ENCODE measurements at regions not wholly inside any gene's neighbourhood (a gene's known extent, or its start where the extent isn't known, plus 50 kb on each side); places are given as distances from the start of the nearest gene placed in this dataset.

- Histone ChIP-seq H3K4me1 (ENCODE audit: insufficient read depth, poor library complexity, severe bottlenecking) (no peaks in the 10 kb centered on the region), H3K36me3 (ENCODE audit: low read depth) (no peaks in the 10 kb centered on the region), H3K27me3 (ENCODE audit: insufficient read depth, poor library complexity, severe bottlenecking) (no peaks in the 10 kb centered on the region), H3K9me3 (ENCODE audit: severe bottlenecking) (no peaks in the 10 kb centered on the region), H3K27ac (ENCODE audit: poor library complexity, severe bottlenecking) (no peak overlapping the region), H3K4me3 (ENCODE audit: severe bottlenecking) (no peak overlapping the region)
- DNase-seq (ENCODE audit: low spot score) = no peak
- no peak for ATAC-seq (ENCODE audit: low read depth)
- no peak for TF ChIP-seq CTCF (IDR thresholded peaks at IDR 0.05; ENCODE audit: poor library complexity, severe bottlenecking)
Measured at GRCh38 chr18:5611221-5611620, 67.4 kb upstream of the EPB41L3 start.

DNA sequence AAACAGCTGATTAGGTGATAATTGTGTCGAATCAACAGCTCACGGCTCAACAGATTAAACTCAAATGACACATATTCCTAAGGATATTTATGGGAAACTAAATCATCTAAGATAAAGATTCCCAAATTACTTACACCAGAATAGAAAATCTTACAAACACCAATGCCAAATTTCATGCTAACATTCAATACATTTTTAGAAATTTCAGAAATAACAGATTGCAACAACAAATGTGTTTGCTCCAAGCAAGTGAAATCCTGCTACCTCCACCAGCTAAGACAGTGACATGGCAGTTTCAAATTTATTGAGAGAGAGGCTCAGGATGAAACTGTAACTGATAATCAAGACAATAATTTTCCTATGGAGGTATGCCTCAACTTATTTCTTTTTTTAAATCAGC, 65.0 kb upstream of the EPB41L3 start:
- no peak for TF ChIP-seq CTCF (IDR thresholded peaks at IDR 0.05; ENCODE audit: poor library complexity, severe bottlenecking)
- Histone ChIP-seq H3K9me3 (ENCODE audit: severe bottlenecking) (no peaks in the 10 kb centered on the region), H3K4me1 (ENCODE audit: insufficient read depth, poor library complexity, severe bottlenecking) (no peaks in the 10 kb centered on the region), H3K4me3 (ENCODE audit: severe bottlenecking) (no peak overlapping the region), H3K27ac (ENCODE audit: poor library complexity, severe bottlenecking) (no peak overlapping the region), H3K27me3 (ENCODE audit: insufficient read depth, poor library complexity, severe bottlenecking) (no peaks in the 10 kb centered on the region), H3K36me3 (ENCODE audit: low read depth) (no peaks in the 10 kb centered on the region)
- ATAC-seq (ENCODE audit: low read depth) = no peak
- no peak for DNase-seq (ENCODE audit: low spot score)

- Histone ChIP-seq H3K36me3 (ENCODE audit: low read depth) (no peaks in the 10 kb centered on the region), H3K27me3 (ENCODE audit: insufficient read depth, poor library complexity, severe bottlenecking) (no peaks in the 10 kb centered on the region), H3K4me1 (ENCODE audit: insufficient read depth, poor library complexity, severe bottlenecking) (no peaks in the 10 kb centered on the region), H3K4me3 (ENCODE audit: severe bottlenecking) (no peak overlapping the region), H3K27ac (ENCODE audit: poor library complexity, severe bottlenecking) (no peak overlapping the region), H3K9me3 (ENCODE audit: severe bottlenecking) (no peaks in the 10 kb centered on the region)
- DNase-seq (ENCODE audit: low spot score) (no peak), ATAC-seq (ENCODE audit: low read depth) (no peak)
- TF ChIP-seq CTCF (IDR thresholded peaks at IDR 0.05; ENCODE audit: poor library complexity, severe bottlenecking) = no peak
Measured at GRCh38 chr18:5606951-5607350, 63.2 kb upstream of the EPB41L3 start.

- no peak for ATAC-seq (ENCODE audit: low read depth)
- Histone ChIP-seq H3K36me3 (ENCODE audit: low read depth) (no peaks in the 10 kb centered on the region), H3K27me3 (ENCODE audit: insufficient read depth, poor library complexity, severe bottlenecking) (no peaks in the 10 kb centered on the region), H3K9me3 (ENCODE audit: severe bottlenecking) (no peaks in the 10 kb centered on the region), H3K27ac (ENCODE audit: poor library complexity, severe bottlenecking) (no peak overlapping the region), H3K4me3 (ENCODE audit: severe bottlenecking) (no peak overlapping the region), H3K4me1 (ENCODE audit: insufficient read depth, poor library complexity, severe bottlenecking) (no peaks in the 10 kb centered on the region)
- no peak for DNase-seq (ENCODE audit: low spot score)
- TF ChIP-seq CTCF (IDR thresholded peaks at IDR 0.05; ENCODE audit: poor library complexity, severe bottlenecking) = no peak
Measured at GRCh38 chr18:5604778-5605177, 61.0 kb upstream of the EPB41L3 start.

DNA sequence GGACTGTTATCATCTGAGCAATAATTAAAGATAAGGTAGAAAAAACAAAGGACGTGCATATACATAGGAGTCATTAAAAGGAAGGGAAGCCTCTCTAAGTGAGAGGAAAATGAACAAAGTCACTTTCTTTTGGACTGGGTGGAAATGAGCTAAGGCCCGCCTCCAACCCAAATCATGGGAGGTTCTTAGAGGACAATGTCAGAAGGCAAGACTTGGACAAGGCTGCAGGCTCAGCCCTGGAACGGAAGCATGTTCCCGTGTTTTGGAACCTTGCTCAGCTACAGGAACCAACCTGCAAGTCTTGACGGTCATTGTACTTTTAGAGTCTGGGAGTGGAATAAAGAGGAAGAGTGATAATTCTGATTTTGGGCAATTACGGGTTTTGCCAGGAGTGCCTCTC, 59.4 kb upstream of the EPB41L3 start:
- no peaks in the 10 kb centered on the region for H3K36me3 ChIP-seq (ENCODE audit: low read depth)
- no peak for TF ChIP-seq CTCF (IDR thresholded peaks at IDR 0.05; ENCODE audit: poor library complexity, severe bottlenecking)
- H3K4me1 ChIP-seq (ENCODE audit: insufficient read depth, poor library complexity, severe bottlenecking) = no peaks in the 10 kb centered on the region
- no peaks in the 10 kb centered on the region for H3K27me3 ChIP-seq (ENCODE audit: insufficient read depth, poor library complexity, severe bottlenecking)
- no peak overlapping the region for H3K4me3 ChIP-seq (ENCODE audit: severe bottlenecking)
- ATAC-seq (ENCODE audit: low read depth) (no peak), DNase-seq (ENCODE audit: low spot score) (no peak)
- no peaks in the 10 kb centered on the region for H3K9me3 ChIP-seq (ENCODE audit: severe bottlenecking)
- H3K27ac ChIP-seq (ENCODE audit: poor library complexity, severe bottlenecking) = no peak overlapping the region

All from RWPE2 (cell line).